ENCODE measurements at regions not wholly inside any gene's neighbourhood (a gene's known extent, or its start where the extent isn't known, plus 50 kb on each side); places are given as distances from the start of the nearest gene placed in this dataset.

- no peaks in the 10 kb centered on the region for H3K27me3 ChIP-seq (ENCODE audit: insufficient read depth, low read depth, severe bottlenecking)
- no peak for TF ChIP-seq CTCF (IDR thresholded peaks at IDR 0.05; ENCODE audit: low read depth, low read length)
- no peak overlapping the region for H3K27ac ChIP-seq
- no peak for DNase-seq
- no peaks in the 10 kb centered on the region for H3K9me3 ChIP-seq (ENCODE audit: severe bottlenecking)
- no peak overlapping the region for H3K4me3 ChIP-seq (ENCODE audit: low read depth, low read length)
- no peaks in the 10 kb centered on the region for H3K36me3 ChIP-seq
Observed at GRCh38 chr7:91372323-91372722, 108.1 kb downstream of the FZD1 start.

- no peaks in the 10 kb centered on the region for H3K36me3 ChIP-seq
- peak overlapping the region; percentile 2; the same call in 1 of the 2 replicates for H3K27ac ChIP-seq
- no peaks in the 10 kb centered on the region for H3K27me3 ChIP-seq (ENCODE audit: insufficient read depth, low read depth, severe bottlenecking)
- H3K4me3 ChIP-seq (ENCODE audit: low read depth, low read length), result no peak overlapping the region
- peak; percentile 69 for DNase-seq
- H3K9me3 ChIP-seq (ENCODE audit: severe bottlenecking), result no peaks in the 10 kb centered on the region
- no peak for TF ChIP-seq CTCF (IDR thresholded peaks at IDR 0.05; ENCODE audit: low read depth, low read length)
Observed at GRCh38 chr7:91373111-91373800, 109.0 kb downstream of the FZD1 start.

GRCh38 chr7:91374321-91374989 lies 110.2 kb downstream of the FZD1 start:
- TF ChIP-seq CTCF (IDR thresholded peaks at IDR 0.05; ENCODE audit: low read depth, low read length), result no peak
- Histone ChIP-seq H3K27me3 (ENCODE audit: insufficient read depth, low read depth, severe bottlenecking) (no peaks in the 10 kb centered on the region), H3K9me3 (ENCODE audit: severe bottlenecking) (no peaks in the 10 kb centered on the region), H3K27ac (no peak overlapping the region), H3K4me3 (ENCODE audit: low read depth, low read length) (no peak overlapping the region), H3K36me3 (no peaks in the 10 kb centered on the region)
- no peak for DNase-seq

- Histone ChIP-seq H3K4me3 (ENCODE audit: low read depth, low read length) (no peak overlapping the region), H3K9me3 (ENCODE audit: severe bottlenecking) (no peaks in the 10 kb centered on the region), H3K27me3 (ENCODE audit: insufficient read depth, low read depth, severe bottlenecking) (no peaks in the 10 kb centered on the region), H3K36me3 (no peaks in the 10 kb centered on the region), H3K27ac (no peak overlapping the region)
- DNase-seq, result no peak
- no peak for TF ChIP-seq CTCF (IDR thresholded peaks at IDR 0.05; ENCODE audit: low read depth, low read length)
Observed at GRCh38 chr7:91375378-91375777, 111.1 kb downstream of the FZD1 start.

- Histone ChIP-seq H3K36me3 (no peaks in the 10 kb centered on the region), H3K4me3 (ENCODE audit: low read depth, low read length) (no peak overlapping the region), H3K27ac (no peak overlapping the region), H3K9me3 (ENCODE audit: severe bottlenecking) (no peaks in the 10 kb centered on the region), H3K27me3 (ENCODE audit: insufficient read depth, low read depth, severe bottlenecking) (no peaks in the 10 kb centered on the region)
- no peak for DNase-seq
- TF ChIP-seq CTCF (IDR thresholded peaks at IDR 0.05; ENCODE audit: low read depth, low read length), result no peak
Observed at GRCh38 chr7:91378131-91378530, 113.9 kb downstream of the FZD1 start.
